Stimulated activated memory B cell treated with anti-CD40 and anti-IgM and Interleukin-4, amounts not matched to agents 10 μg/mL and 1 μg/mL and 100 μg/mL, for 72 hours (primary cell): ENCODE measurements at regions not wholly inside any gene's neighbourhood (a gene's known extent, or its start where the extent isn't known, plus 50 kb on each side); places are given as distances from the start of the nearest gene placed in this dataset.

Experiments
- ATAC-seq: fragments of 150-1000 bp; cut with Tn5 transposase; 2 replicates; pipeline ENCODE4 v1.10.0; 2021
- H3K27ac Mint-ChIP-seq: one replicate; pipeline ENCODE4 v1.8.0; 2022; ENCODE audit warnings: mild to moderate bottlenecking, mixed read lengths
- H3K27me3 Mint-ChIP-seq: one replicate; pipeline ENCODE4 v1.8.0; 2022; ENCODE audit warnings: mixed read lengths
- H3K36me3 Mint-ChIP-seq: one replicate; pipeline ENCODE4 v1.8.0; 2022; ENCODE audit warnings: mixed read lengths
- H3K4me1 Mint-ChIP-seq: one replicate; pipeline ENCODE4 v1.8.0; 2022; ENCODE audit warnings: mixed read lengths
- H3K4me3 Mint-ChIP-seq: one replicate; pipeline ENCODE4 v1.8.0; 2022; ENCODE audit warnings: mild to moderate bottlenecking, moderate library complexity, mixed read lengths
- H3K9me3 Mint-ChIP-seq: one replicate; pipeline ENCODE4 v1.8.0; 2022; ENCODE audit warnings: mixed read lengths

DNA sequence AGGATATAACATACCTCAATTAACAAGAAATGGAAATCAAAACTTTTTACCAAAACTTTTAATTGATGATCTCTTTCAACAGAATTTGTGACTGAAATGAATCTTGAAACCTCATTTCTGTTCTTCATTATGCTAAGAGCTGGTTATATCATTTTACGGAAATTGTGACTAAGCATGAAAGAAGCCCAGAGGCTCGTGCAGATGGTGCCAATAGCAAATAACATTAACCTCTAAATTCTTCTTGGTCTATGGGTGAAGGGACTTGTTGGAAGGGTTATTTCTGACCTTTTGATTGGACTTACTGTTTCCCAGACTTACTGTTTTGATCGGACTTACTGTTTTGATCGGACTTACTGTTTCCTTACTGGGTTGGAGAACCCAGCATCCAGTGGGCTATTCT lies 435.6 kb downstream of the TDRD15 start:
- Mint-ChIP-seq H3K27me3 (no peaks in the 10 kb centered on the region), H3K27ac (no peak overlapping the region), H3K4me3 (no peak overlapping the region), H3K36me3 (no peaks in the 10 kb centered on the region), H3K9me3 (peaks cover 3% of the 10 kb centered on the region), H3K4me1 (no peaks in the 10 kb centered on the region)
- no peak for ATAC-seq

DNA sequence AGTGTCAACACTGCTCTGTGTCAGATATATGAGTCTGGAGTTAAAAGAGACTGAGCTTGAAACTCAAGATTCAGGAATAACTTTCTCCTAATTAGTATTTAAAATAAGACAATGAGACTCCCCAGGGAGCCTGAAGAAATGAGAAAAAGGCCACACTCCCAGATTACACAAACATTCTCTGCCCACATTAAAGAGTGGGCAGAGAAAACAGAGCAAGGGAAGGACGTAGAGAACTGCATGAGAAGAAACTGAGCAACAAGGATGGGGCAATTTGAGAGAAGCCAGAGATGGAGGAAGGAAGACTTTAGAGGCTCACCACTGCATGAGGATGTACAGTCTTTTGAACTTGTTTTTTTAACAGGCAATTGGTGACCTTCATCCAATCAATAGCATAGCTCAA lies 438.2 kb downstream of the TDRD15 start:
- no peaks in the 10 kb centered on the region for H3K4me1 Mint-ChIP-seq
- H3K27me3 Mint-ChIP-seq, result no peaks in the 10 kb centered on the region
- ATAC-seq, result no peak
- no peak overlapping the region for H3K4me3 Mint-ChIP-seq
- no peak overlapping the region for H3K27ac Mint-ChIP-seq
- H3K36me3 Mint-ChIP-seq, result no peaks in the 10 kb centered on the region
- peaks cover 3% of the 10 kb centered on the region for H3K9me3 Mint-ChIP-seq

GRCh38 chr2:21567395-21567794 lies 443.6 kb downstream of the TDRD15 start:
- Mint-ChIP-seq H3K27ac (no peak overlapping the region), H3K9me3 (peaks cover 3% of the 10 kb centered on the region), H3K4me3 (no peak overlapping the region), H3K4me1 (no peaks in the 10 kb centered on the region), H3K27me3 (no peaks in the 10 kb centered on the region), H3K36me3 (no peaks in the 10 kb centered on the region)
- ATAC-seq, result no peak

- Mint-ChIP-seq H3K27ac (no peak overlapping the region), H3K4me3 (no peak overlapping the region), H3K4me1 (no peaks in the 10 kb centered on the region)
Measured at GRCh38 chr2:21571686-21572085, 447.9 kb downstream of the TDRD15 start.

GRCh38 chr2:21580391-21580790 lies 456.6 kb downstream of the TDRD15 start:
- no peaks in the 10 kb centered on the region for H3K36me3 Mint-ChIP-seq
- peaks cover 3% of the 10 kb centered on the region for H3K9me3 Mint-ChIP-seq
- no peaks in the 10 kb centered on the region for H3K27me3 Mint-ChIP-seq
- no peak overlapping the region for H3K27ac Mint-ChIP-seq
- no peak overlapping the region for H3K4me3 Mint-ChIP-seq
- H3K4me1 Mint-ChIP-seq, result no peaks in the 10 kb centered on the region
- ATAC-seq, result no peak

More at GRCh38 chr2:21571686-21572085, 447.9 kb downstream of the TDRD15 start:
- Mint-ChIP-seq H3K27me3 (no peaks in the 10 kb centered on the region), H3K36me3 (no peaks in the 10 kb centered on the region), H3K9me3 (peaks cover 7% of the 10 kb centered on the region)
- no peak for ATAC-seq

- ATAC-seq, result no peak
- Mint-ChIP-seq H3K36me3 (no peaks in the 10 kb centered on the region), H3K27me3 (no peaks in the 10 kb centered on the region), H3K27ac (no peak overlapping the region), H3K9me3 (peaks cover 6% of the 10 kb centered on the region), H3K4me1 (no peaks in the 10 kb centered on the region), H3K4me3 (no peak overlapping the region)
Measured at GRCh38 chr2:21585881-21586280, 462.1 kb downstream of the TDRD15 start.

DNA sequence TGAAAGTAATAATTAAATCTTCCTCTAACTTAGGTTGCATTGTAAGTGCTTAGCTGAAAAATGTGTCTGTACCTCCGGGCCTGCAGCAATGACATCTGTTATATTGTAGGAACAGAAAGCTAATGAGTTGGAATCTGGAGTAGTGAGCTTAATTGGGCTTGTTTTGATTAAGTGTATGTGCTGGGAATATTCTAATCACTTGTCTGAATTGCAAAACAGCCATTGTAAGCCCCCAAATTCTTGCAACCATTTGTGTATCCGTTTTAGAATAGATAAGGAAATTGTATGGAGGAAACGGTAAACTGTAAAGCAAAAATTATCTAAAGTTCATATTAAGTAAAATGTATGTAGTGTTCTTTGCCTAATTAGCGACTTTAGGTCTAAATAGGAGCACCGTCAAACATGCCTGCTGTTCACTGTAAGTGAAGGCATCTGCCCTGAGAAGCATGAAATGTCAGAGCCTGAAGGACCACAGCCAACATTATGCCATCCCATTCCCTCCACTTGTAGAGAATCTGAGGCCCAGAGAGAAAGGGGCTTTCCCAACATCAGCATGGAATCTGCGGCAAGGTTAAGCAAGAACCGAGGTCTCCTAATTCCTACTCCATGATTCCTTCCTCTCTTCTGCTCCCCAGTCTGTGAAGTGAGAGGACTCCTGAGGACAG lies 466.4 kb downstream of the TDRD15 start:
- peaks cover 6% of the 10 kb centered on the region for H3K9me3 Mint-ChIP-seq
- H3K4me1 Mint-ChIP-seq, result no peaks in the 10 kb centered on the region
- no peaks in the 10 kb centered on the region for H3K27me3 Mint-ChIP-seq
- no peak for ATAC-seq
- H3K36me3 Mint-ChIP-seq, result no peaks in the 10 kb centered on the region
- no peak overlapping the region for H3K27ac Mint-ChIP-seq
- H3K4me3 Mint-ChIP-seq, result no peak overlapping the region

DNA sequence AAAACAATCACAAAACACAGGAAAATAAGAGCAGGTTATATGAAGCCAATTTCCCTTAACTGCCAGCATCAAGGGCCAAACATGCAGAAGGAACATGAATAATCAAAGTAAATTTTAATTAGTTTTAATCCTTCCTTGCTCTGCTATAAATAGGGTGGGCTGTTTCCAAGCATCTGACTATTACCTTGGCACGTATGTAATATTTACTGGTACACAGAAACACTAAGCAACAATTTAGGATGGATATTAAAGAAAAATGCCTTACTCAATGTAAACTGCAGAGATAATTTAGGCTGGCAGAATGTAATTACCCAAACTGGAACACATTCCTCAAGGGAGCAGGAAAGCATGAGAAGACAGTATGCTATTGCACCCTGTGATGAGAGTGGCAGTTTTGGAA lies 468.2 kb downstream of the TDRD15 start:
- Mint-ChIP-seq H3K27ac (no peak overlapping the region), H3K27me3 (no peaks in the 10 kb centered on the region), H3K36me3 (no peaks in the 10 kb centered on the region), H3K4me3 (no peak overlapping the region), H3K9me3 (peaks cover 8% of the 10 kb centered on the region), H3K4me1 (no peaks in the 10 kb centered on the region)
- no peak for ATAC-seq

DNA sequence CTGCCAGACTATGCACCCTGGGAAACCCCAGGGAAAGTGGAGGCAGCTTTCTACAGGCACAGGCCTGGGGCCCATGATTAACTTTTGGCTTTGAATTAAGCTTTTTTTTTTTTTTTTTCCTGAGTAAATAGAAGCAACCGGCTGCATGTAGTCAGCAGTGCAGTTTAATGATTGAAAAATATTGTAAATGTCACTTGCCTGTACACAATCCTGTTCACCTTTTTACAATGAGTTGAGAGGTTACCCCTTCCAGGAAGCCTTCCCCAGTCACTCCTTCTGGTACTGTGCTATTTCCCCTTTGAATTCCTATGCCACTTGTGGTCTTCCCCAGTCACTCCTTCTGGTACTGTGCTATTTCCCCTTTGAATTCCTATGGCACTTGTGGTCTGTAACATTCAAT lies 475.6 kb downstream of the TDRD15 start:
- Mint-ChIP-seq H3K9me3 (peaks cover 9% of the 10 kb centered on the region), H3K36me3 (no peaks in the 10 kb centered on the region), H3K4me1 (no peaks in the 10 kb centered on the region), H3K27me3 (no peaks in the 10 kb centered on the region), H3K4me3 (no peak overlapping the region), H3K27ac (no peak overlapping the region)
- ATAC-seq, result no peak

DNA sequence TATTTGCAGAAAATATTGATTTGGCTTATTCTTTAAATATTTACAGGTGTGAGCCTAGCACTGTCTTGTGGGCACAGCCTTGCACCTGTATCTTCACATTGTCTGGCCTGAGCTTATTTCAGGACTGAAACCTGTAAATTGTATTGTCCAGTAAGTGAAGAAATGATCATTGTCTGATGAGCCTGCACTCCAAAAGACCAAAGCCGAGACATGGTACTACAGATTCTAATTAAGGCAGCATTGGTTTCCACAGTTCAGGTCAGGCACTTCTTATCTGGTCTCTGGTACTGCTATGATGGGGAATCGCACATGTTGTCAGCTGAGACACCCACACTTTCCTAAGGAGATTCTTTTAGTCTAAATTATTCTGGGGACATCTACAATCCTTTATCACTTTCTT lies 479.0 kb downstream of the TDRD15 start:
- ATAC-seq, result no peak
- no peak overlapping the region for H3K27ac Mint-ChIP-seq
- H3K4me3 Mint-ChIP-seq, result no peak overlapping the region
- peaks cover 6% of the 10 kb centered on the region for H3K9me3 Mint-ChIP-seq
- no peaks in the 10 kb centered on the region for H3K27me3 Mint-ChIP-seq
- no peaks in the 10 kb centered on the region for H3K36me3 Mint-ChIP-seq
- no peaks in the 10 kb centered on the region for H3K4me1 Mint-ChIP-seq

GRCh38 chr2:21607572-21607971 lies 483.8 kb downstream of the TDRD15 start:
- no peak overlapping the region for H3K27ac Mint-ChIP-seq
- H3K27me3 Mint-ChIP-seq, result no peaks in the 10 kb centered on the region
- no peaks in the 10 kb centered on the region for H3K36me3 Mint-ChIP-seq
- no peak overlapping the region for H3K4me3 Mint-ChIP-seq
- ATAC-seq, result no peak
- H3K9me3 Mint-ChIP-seq, result peaks cover 13% of the 10 kb centered on the region
- H3K4me1 Mint-ChIP-seq, result no peaks in the 10 kb centered on the region

DNA sequence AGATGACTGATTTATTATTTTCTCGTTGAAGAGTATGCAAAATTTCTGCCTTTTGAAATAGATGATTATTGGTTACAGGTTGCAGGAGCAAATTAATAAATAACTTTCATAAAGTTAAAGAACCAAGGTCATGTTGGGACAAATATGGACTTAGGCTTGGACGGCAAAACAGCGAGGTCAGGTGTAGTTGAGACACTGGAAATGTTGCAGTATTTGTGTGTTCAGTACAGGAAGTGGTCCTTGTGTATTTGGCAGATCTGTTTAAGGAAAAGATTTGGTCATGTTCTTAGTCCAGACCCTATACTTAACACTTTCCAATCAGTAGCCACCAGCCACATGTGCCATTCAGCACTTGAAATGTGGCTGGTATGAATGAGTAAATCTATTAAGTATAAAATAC lies 486.5 kb downstream of the TDRD15 start:
- Mint-ChIP-seq H3K27me3 (no peaks in the 10 kb centered on the region), H3K36me3 (no peaks in the 10 kb centered on the region)

DNA sequence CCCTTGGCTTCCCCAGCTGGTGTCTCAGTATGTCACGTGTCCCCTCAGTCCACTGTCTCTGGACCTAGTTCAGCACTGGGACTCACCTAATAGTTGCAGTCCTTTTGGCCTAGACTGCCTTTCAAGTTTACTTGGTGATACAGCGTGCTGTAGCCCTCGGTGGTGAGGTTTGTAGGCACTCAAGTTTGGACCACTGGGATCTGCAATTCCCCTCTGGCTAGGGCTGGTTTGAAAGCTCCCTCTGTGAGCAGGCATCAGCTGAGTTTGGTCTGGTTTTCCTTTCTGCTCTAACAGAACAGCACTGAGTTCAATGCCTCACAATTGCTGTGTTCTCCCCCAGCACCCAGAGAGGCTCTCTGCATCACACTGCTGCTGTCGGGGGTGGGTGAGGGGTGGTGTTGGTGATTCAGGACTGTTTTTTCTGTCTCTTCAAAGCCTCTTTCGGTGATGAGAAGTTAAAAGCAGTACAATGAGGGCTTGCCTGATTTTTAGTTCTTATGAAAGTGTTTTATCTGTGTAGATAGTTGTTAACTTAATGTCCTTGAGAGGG lies 494.2 kb downstream of the TDRD15 start:
- no peaks in the 10 kb centered on the region for H3K4me1 Mint-ChIP-seq
- no peak for ATAC-seq
- no peaks in the 10 kb centered on the region for H3K27me3 Mint-ChIP-seq
- no peaks in the 10 kb centered on the region for H3K36me3 Mint-ChIP-seq
- H3K27ac Mint-ChIP-seq, result no peak overlapping the region
- no peak overlapping the region for H3K4me3 Mint-ChIP-seq
- H3K9me3 Mint-ChIP-seq, result peaks cover 14% of the 10 kb centered on the region

More for the DNA sequence above, 486.5 kb downstream of the TDRD15 start:
- H3K27ac Mint-ChIP-seq, result no peak overlapping the region
- no peak overlapping the region for H3K4me3 Mint-ChIP-seq
- ATAC-seq, result no peak
- H3K9me3 Mint-ChIP-seq, result peaks cover 24% of the 10 kb centered on the region
- H3K4me1 Mint-ChIP-seq, result no peaks in the 10 kb centered on the region

GRCh38 chr2:21620771-21621170 lies 497.0 kb downstream of the TDRD15 start:
- H3K36me3 Mint-ChIP-seq, result no peaks in the 10 kb centered on the region
- H3K27me3 Mint-ChIP-seq, result no peaks in the 10 kb centered on the region
- H3K4me1 Mint-ChIP-seq, result no peaks in the 10 kb centered on the region
- H3K9me3 Mint-ChIP-seq, result peaks cover 3% of the 10 kb centered on the region
- no peak overlapping the region for H3K4me3 Mint-ChIP-seq
- ATAC-seq, result no peak
- H3K27ac Mint-ChIP-seq, result no peak overlapping the region

- no peak overlapping the region for H3K4me3 Mint-ChIP-seq
- no peaks in the 10 kb centered on the region for H3K4me1 Mint-ChIP-seq
- H3K36me3 Mint-ChIP-seq, result no peaks in the 10 kb centered on the region
- no peak overlapping the region for H3K27ac Mint-ChIP-seq
- no peaks in the 10 kb centered on the region for H3K9me3 Mint-ChIP-seq
- ATAC-seq, result no peak
- no peaks in the 10 kb centered on the region for H3K27me3 Mint-ChIP-seq
Measured at GRCh38 chr2:21627938-21628337, 504.2 kb downstream of the TDRD15 start.

DNA sequence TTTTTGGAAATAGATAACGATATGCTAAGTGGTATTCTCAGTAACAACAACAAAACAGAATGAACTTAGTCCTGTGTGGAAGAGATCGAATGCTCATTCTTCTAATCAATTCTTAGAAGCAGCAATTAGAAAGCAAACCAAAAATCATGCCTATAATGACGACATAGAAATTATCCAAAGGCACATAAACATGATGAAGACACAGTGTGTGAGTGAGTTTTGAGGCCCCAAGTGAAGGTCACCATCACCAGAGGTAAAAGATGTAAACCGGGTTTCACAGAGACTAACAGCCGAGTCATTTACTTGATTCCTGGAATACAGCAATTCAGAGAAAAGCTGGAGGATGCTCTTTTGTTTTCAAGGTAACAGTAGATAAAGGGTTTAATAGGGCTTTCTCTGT lies 509.2 kb downstream of the TDRD15 start:
- Mint-ChIP-seq H3K4me1 (no peaks in the 10 kb centered on the region), H3K27me3 (no peaks in the 10 kb centered on the region), H3K9me3 (no peaks in the 10 kb centered on the region), H3K4me3 (no peak overlapping the region), H3K36me3 (no peaks in the 10 kb centered on the region), H3K27ac (no peak overlapping the region)
- ATAC-seq, result no peak
